GM12878 (cell line): ENCODE measurements at regions not wholly inside any gene's neighbourhood (a gene's known extent, or its start where the extent isn't known, plus 50 kb on each side); places are given as distances from the start of the nearest gene placed in this dataset.

ENCODE experiments used
- ATAC-seq: fragments of 200-7000 bp; cut with Tn5 transposase; 3 replicates; pipeline ENCODE4 v1.9.1; 2020; ENCODE audit warnings: mild to moderate bottlenecking, moderate library complexity
- BruUV-seq: library from RNA; stranded (reverse); fragments of 400-500 nt; replicated peaks from 2 replicates; lab custom pipeline; 2021; lab: Mats Ljungman, UMichigan
- CTCF ChIA-PET: fragments of 300-600 bp; sonication (Branson Sonifier 250); formaldehyde crosslinking; extraction: SDS; loops from one replicate; lab custom pipeline; 2021; ENCODE audit warnings: inconsistent platforms; lab: Yijun Ruan, JAX
- POLR2A ChIA-PET: fragments of 350-600 bp; formaldehyde crosslinking; extraction: SDS; loops from one replicate; lab custom pipeline; 2021; ENCODE audit warnings: inconsistent platforms; lab: Charles Lee
- RAD21 ChIA-PET: fragments of 300-600 bp; sonication (Branson Sonifier 250); formaldehyde crosslinking; loops from one replicate; lab custom pipeline; 2023; ENCODE audit warnings: antibody characterized with exemption; ENCODE audit not compliant: unreplicated experiment; lab: Charles Lee
- SMC1A ChIA-PET: fragments of 300-600 bp; sonication (Branson Sonifier 250); formaldehyde crosslinking; loops from one replicate; lab custom pipeline; 2023; ENCODE audit not compliant: unreplicated experiment, uncharacterized antibody; lab: Charles Lee
- DNase-seq: peaks from one replicate; pipeline ENCODE4 v3.0.0-alpha.2; 2011; ENCODE audit warnings: low read depth, low spot score
- FAIRE-seq: peaks from 3 replicates; lab custom pipeline; 2011; peaks lifted over from hg19 to GRCh38; lab: Jason Lieb, UNC
- H2AFZ ChIP-seq: 2 replicates; pipeline ENCODE4 v1.6.0; 2011; ENCODE audit warnings: low read depth, low read length, control low read depth; ENCODE audit not compliant: control insufficient read depth
- H3K27ac ChIP-seq: 2 replicates; pipeline ENCODE4 v1.5.1; 2011; ENCODE audit warnings: control low read depth; ENCODE audit not compliant: control insufficient read depth, insufficient read depth
- H3K27me3 ChIP-seq, 2 experiments: replicated peaks in 1 of 2; 2 replicates each; pipeline versions ENCODE4 v1.6.0 to v1.6.1; 2011; ENCODE audit warnings: low read length in 1 of 2; ENCODE audit not compliant: control insufficient read depth in 2 of 2, insufficient read depth in 2 of 2
- H3K36me3 ChIP-seq, 2 experiments: 2 replicates each; pipeline ENCODE4 v1.5.1; 2011; ENCODE audit warnings: low read length in 1 of 2; ENCODE audit not compliant: control insufficient read depth in 2 of 2, insufficient read depth in 2 of 2
- H3K4me1 ChIP-seq: 2 replicates; pipeline ENCODE4 v1.6.1; 2011; ENCODE audit warnings: mild to moderate bottlenecking, low read length, moderate library complexity, mixed read lengths; ENCODE audit not compliant: control insufficient read depth, insufficient read depth
- H3K4me2 ChIP-seq: 2 replicates; pipeline ENCODE4 v1.6.0; 2011; ENCODE audit warnings: control low read depth; ENCODE audit not compliant: control insufficient read depth, insufficient read depth
- H3K4me3 ChIP-seq: fragments of 200-600 bp; sonication (generic); 2 replicates; pipeline ENCODE4 v1.5.1; 2016
- H3K79me2 ChIP-seq: 2 replicates; pipeline ENCODE4 v1.6.0; 2011; ENCODE audit warnings: low read length; ENCODE audit not compliant: control insufficient read depth, insufficient read depth
- H3K9ac ChIP-seq: 2 replicates; pipeline ENCODE4 v1.8.0; 2011; ENCODE audit warnings: low read length, control low read depth, mixed read lengths; ENCODE audit not compliant: control insufficient read depth, insufficient read depth
- H3K9me3 ChIP-seq: replicated peaks from 3 replicates; pipeline ENCODE4 v1.5.1; 2011; ENCODE audit warnings: mild to moderate bottlenecking, low read length; ENCODE audit not compliant: control insufficient read depth, insufficient read depth
- H4K20me1 ChIP-seq: 2 replicates; pipeline ENCODE4 v1.6.0; 2011; ENCODE audit not compliant: control insufficient read depth, insufficient read depth
- LARP7 ChIP-seq: fragments of 450-650 bp; IDR thresholded peaks from 2 replicates; pipeline ENCODE4 v1.6.1; 2017; ENCODE audit warnings: mild to moderate bottlenecking
- RUNX3 ChIP-seq: IDR thresholded peaks from 2 replicates; pipeline ENCODE4 v1.6.1; 2012; ENCODE audit warnings: low read length, inconsistent platforms
- SMAD1 ChIP-seq: fragments of 450-650 bp; IDR thresholded peaks from 2 replicates; pipeline ENCODE4 v1.6.1; 2018; ENCODE audit warnings: mild to moderate bottlenecking, low read depth; ENCODE audit not compliant: partially characterized antibody
- SMARCA5 ChIP-seq: fragments of 450-650 bp; IDR thresholded peaks from 2 replicates; pipeline ENCODE4 v1.6.1; 2017; ENCODE audit warnings: mild to moderate bottlenecking
- STAT1 ChIP-seq: fragments of 450-650 bp; conservative IDR thresholded peaks from 2 replicates; pipeline ENCODE4 v1.6.1; 2014; ENCODE audit warnings: antibody characterized with exemption, mild to moderate bottlenecking
- WGBS: methylation state at CpG from one replicate; pipeline ENCODE4 v1.1.6; 2016; ENCODE audit warnings: low lambda C conversion rate; ENCODE audit not compliant: insufficient replicate concordance, insufficient coverage; ENCODE audit errors: missing lambda C conversion rate; 5-methylcytosine and 5-hydroxymethylcytosine counted together
- in situ Hi-C: fragments of 300-500 bp; cut with MboI; formaldehyde crosslinking; loops from 9 replicates; pipeline ENCODE4 v1.14.3; 2018; ENCODE audit warnings: mixed read lengths
- intact Hi-C: fragments of 100-400 bp; cut with micrococcal nuclease; formaldehyde crosslinking; loops from one replicate; pipeline ENCODE4 v1.14.2; 2022; ENCODE audit not compliant: unreplicated experiment
- TF ChIP-seq, protein P1 (sequence below): fragments of 150-350 bp; IDR thresholded peaks from 2 replicates; pipeline ENCODE4 v1.6.1; 2014; ENCODE audit warnings: mild to moderate bottlenecking, low read depth, low read length
- TF ChIP-seq, protein P2 (sequence below): fragments of 450-650 bp; IDR thresholded peaks from 2 replicates; pipeline ENCODE4 v1.6.1; 2018; ENCODE audit warnings: mild to moderate bottlenecking, low read depth, moderate library complexity; ENCODE audit not compliant: partially characterized antibody

DNA sequence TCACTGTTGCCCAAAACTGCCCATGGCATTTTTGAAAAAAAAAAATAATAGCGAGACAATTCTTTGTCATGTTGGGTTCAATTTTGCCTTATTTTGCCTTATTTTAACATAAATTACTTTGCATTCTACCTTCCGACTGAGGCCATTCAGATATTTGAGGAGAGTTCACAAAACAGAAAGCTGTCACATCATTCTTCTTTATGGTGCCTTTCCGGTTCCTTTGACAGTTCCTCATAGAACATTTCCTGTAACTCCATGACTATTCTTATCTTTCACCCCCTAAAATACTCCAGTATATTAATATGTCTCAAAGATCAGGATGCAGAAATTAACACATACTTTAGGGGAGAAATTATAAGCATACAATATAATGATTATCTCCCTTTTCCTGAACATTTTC lies 476.7 kb downstream of the NOVA1 start:
- Histone ChIP-seq H3K4me3 (no peak overlapping the region), H4K20me1 (no peaks in the 10 kb centered on the region), H3K4me2 (no peak overlapping the region), H3K4me1 (no peaks in the 10 kb centered on the region), H3K9me3 (no peaks in the 10 kb centered on the region), H3K79me2 (no peaks in the 10 kb centered on the region), H3K36me3 (no peaks in the 10 kb centered on the region), H3K27me3 (no peaks in the 10 kb centered on the region), H3K27ac (no peak overlapping the region), H3K9ac (no peak overlapping the region), H2AFZ (no peak overlapping the region)
- POLR2A ChIA-PET, result no interaction called here
- CTCF ChIA-PET, result no interaction called here
- BruUV-seq, result no TSS peak
- 16% methylated on average over 3 of the region's 3 CpGs for WGBS
- in situ Hi-C loops (no loop called here), intact Hi-C loops (no loop called here)
- TF ChIP-seq STAT1, result no peak
- TF ChIP-seq SMARCA5, result no peak
- TF ChIP-seq LARP7, result no peak
- no peak for TF ChIP-seq RUNX3
- TF ChIP-seq, protein P1, sequence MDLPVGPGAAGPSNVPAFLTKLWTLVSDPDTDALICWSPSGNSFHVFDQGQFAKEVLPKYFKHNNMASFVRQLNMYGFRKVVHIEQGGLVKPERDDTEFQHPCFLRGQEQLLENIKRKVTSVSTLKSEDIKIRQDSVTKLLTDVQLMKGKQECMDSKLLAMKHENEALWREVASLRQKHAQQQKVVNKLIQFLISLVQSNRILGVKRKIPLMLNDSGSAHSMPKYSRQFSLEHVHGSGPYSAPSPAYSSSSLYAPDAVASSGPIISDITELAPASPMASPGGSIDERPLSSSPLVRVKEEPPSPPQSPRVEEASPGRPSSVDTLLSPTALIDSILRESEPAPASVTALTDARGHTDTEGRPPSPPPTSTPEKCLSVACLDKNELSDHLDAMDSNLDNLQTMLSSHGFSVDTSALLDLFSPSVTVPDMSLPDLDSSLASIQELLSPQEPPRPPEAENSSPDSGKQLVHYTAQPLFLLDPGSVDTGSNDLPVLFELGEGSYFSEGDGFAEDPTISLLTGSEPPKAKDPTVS, result no peak
- TF ChIP-seq SMAD1, result no peak
- no peak for ATAC-seq
- DNase-seq, result no peak
- SMC1A ChIA-PET, result interaction anchor here (0.7 kb wide), 1 partner anchor 79 kb away, joined by 4 read pairs; no protein-coding TSS in a partner anchor
- RAD21 ChIA-PET, result no interaction called here
- FAIRE-seq, result no peak

DNA sequence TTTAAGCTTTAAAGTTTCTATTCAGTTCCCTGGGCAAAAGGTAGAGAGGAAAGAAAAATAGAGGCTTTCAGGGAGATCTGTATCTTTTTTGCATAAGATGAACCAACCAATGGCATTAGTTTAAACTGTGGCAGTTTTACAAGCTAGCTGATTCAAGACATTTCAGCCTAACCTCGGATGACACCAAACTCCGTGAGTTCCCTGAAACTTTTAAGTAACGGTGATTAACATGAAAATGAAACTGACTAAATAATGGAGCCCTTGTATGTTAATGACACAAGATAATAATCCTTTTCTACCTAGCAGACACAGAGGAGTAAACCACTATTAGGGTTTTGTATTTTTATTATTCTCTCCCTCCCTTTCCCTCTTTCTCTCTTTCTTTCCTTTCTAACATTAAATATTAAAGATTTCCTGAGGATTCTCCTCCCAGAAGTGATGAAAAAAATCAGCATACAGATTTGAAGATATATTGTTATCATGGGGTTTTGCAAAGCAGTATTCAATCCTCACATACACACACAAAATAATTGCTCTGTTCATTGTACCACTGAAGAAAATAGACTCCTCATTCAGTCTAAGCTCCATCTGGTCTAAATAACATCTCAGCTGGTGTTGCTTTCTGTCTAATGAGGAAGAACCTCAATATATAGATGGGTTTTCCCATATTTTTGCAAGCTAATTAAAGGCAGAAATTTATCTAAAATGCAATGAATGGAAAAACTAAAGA lies 483.8 kb downstream of the NOVA1 start:
- WGBS, result 1% methylated on average over 3 of the region's 3 CpGs
- in situ Hi-C loops, result no loop called here
- Histone ChIP-seq H3K4me1 (no peaks in the 10 kb centered on the region), H2AFZ (no peak overlapping the region), H3K79me2 (no peaks in the 10 kb centered on the region), H3K4me2 (no peak overlapping the region), H3K9me3 (no peaks in the 10 kb centered on the region), H3K36me3 (no peaks in the 10 kb centered on the region), H3K27me3 (no peaks in the 10 kb centered on the region), H3K4me3 (no peak overlapping the region), H4K20me1 (no peaks in the 10 kb centered on the region), H3K27ac (no peak overlapping the region), H3K9ac (no peak overlapping the region)
- RAD21 ChIA-PET, result no interaction called here
- DNase-seq, result no peak
- intact Hi-C loops, result no loop called here
- no peak for FAIRE-seq
- no peak for ATAC-seq
- no TSS peak for BruUV-seq
- SMC1A ChIA-PET, result no interaction called here
- POLR2A ChIA-PET, result no interaction called here
- CTCF ChIA-PET, result no interaction called here
- TF ChIP-seq, protein P2, sequence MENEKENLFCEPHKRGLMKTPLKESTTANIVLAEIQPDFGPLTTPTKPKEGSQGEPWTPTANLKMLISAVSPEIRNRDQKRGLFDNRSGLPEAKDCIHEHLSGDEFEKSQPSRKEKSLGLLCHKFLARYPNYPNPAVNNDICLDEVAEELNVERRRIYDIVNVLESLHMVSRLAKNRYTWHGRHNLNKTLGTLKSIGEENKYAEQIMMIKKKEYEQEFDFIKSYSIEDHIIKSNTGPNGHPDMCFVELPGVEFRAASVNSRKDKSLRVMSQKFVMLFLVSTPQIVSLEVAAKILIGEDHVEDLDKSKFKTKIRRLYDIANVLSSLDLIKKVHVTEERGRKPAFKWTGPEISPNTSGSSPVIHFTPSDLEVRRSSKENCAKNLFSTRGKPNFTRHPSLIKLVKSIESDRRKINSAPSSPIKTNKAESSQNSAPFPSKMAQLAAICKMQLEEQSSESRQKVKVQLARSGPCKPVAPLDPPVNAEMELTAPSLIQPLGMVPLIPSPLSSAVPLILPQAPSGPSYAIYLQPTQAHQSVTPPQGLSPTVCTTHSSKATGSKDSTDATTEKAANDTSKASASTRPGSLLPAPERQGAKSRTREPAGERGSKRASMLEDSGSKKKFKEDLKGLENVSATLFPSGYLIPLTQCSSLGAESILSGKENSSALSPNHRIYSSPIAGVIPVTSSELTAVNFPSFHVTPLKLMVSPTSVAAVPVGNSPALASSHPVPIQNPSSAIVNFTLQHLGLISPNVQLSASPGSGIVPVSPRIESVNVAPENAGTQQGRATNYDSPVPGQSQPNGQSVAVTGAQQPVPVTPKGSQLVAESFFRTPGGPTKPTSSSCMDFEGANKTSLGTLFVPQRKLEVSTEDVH, result no peak
